HEK293 (cell line): ENCODE measurements at regions not wholly inside any gene's neighbourhood (a gene's known extent, or its start where the extent isn't known, plus 50 kb on each side); places are given as distances from the start of the nearest gene placed in this dataset.

Experiments
- CTCF ChIA-PET: fragments of 350-600 bp; formaldehyde crosslinking; extraction: SDS; loops from one replicate; lab custom pipeline; 2021; ENCODE audit warnings: antibody characterized with exemption; lab: Yijun Ruan, JAX
- POLR2A ChIA-PET: fragments of 300-600 bp; formaldehyde crosslinking; extraction: SDS; loops from one replicate; lab custom pipeline; 2020; ENCODE audit warnings: antibody characterized with exemption, inconsistent platforms; lab: Yijun Ruan, JAX
- H3K27ac ChIP-seq: fragments of 200-500 bp; sonication (Bioruptor generic); 2 replicates; pipeline ENCODE4 v1.5.1; 2014; ENCODE audit warnings: low read depth, low read length, control low read depth, inconsistent platforms; ENCODE audit errors: extremely low read depth
- H3K36me3 ChIP-seq, 2 experiments: fragments of 200-500 bp in 1 of 2; sonication (Bioruptor generic) in 1 of 2; 1 replicate in 1 of 2; 2 replicates in 1 of 2; pipeline ENCODE4 v1.5.1; 2014 to 2017; ENCODE audit warnings: inconsistent platforms in 2 of 2, low read length in 2 of 2; ENCODE audit not compliant: control insufficient read depth in 2 of 2, insufficient read depth in 1 of 2
- H3K4me1 ChIP-seq: fragments of 200-500 bp; sonication (Bioruptor generic); 2 replicates; pipeline ENCODE4 v1.5.1; 2014; ENCODE audit warnings: mild to moderate bottlenecking, low read length, inconsistent platforms; ENCODE audit not compliant: control insufficient read depth, insufficient read depth
- H3K4me3 ChIP-seq: 2 replicates; pipeline ENCODE4 v1.5.1; 2011; ENCODE audit warnings: low read depth, mild to moderate bottlenecking, control low read depth, low read length, moderate library complexity
- H3K9me3 ChIP-seq: fragments of 200-500 bp; sonication (Bioruptor generic); 2 replicates; pipeline ENCODE4 v1.5.1; 2014; ENCODE audit warnings: low read depth, low read length, inconsistent platforms; ENCODE audit not compliant: control insufficient read depth, insufficient read depth
- BCL11B ChIP-seq: fragments of 450-650 bp; formaldehyde crosslinking; IDR thresholded peaks from 2 replicates; pipeline ENCODE4 v1.5.1; 2016; ENCODE audit warnings: low read depth, missing biosample characterization, missing genetic modification characterization
- GLIS2 ChIP-seq: fragments of 450-650 bp; formaldehyde crosslinking; IDR thresholded peaks from 2 replicates; pipeline ENCODE4 v1.5.1; 2016; ENCODE audit warnings: missing biosample characterization, missing genetic modification characterization
- KLF1 ChIP-seq: fragments of 450-650 bp; formaldehyde crosslinking; IDR thresholded peaks from 2 replicates; pipeline ENCODE4 v1.5.1; 2016; ENCODE audit warnings: missing biosample characterization, missing genetic modification characterization
- KLF7 ChIP-seq: fragments of 450-650 bp; formaldehyde crosslinking; IDR thresholded peaks from 2 replicates; pipeline ENCODE4 v1.5.1; 2016; ENCODE audit warnings: missing biosample characterization, missing genetic modification characterization, borderline replicate concordance
- PRDM1 ChIP-seq: fragments of 450-650 bp; formaldehyde crosslinking; IDR thresholded peaks from 2 replicates; pipeline ENCODE4; 2016; ENCODE audit warnings: missing biosample characterization, missing genetic modification characterization
- SCRT2 ChIP-seq: fragments of 450-650 bp; formaldehyde crosslinking; IDR thresholded peaks from 2 replicates; pipeline ENCODE4 v1.5.1; 2016; ENCODE audit warnings: missing biosample characterization, missing genetic modification characterization
- SP2 ChIP-seq: fragments of 450-650 bp; formaldehyde crosslinking; IDR thresholded peaks from 2 replicates; pipeline ENCODE4 v1.5.1; 2016; ENCODE audit warnings: missing biosample characterization, missing genetic modification characterization
- SP7 ChIP-seq: fragments of 450-650 bp; formaldehyde crosslinking; IDR thresholded peaks from 2 replicates; pipeline ENCODE4 v1.5.1; 2016; ENCODE audit warnings: missing biosample characterization, missing genetic modification characterization
- TCF7L2 ChIP-seq: IDR thresholded peaks from 2 replicates; pipeline ENCODE4 v1.6.1; 2011; ENCODE audit warnings: low read depth, mild to moderate bottlenecking, inconsistent platforms, low read length, moderate library complexity, borderline replicate concordance
- YY1 ChIP-seq: fragments of 450-650 bp; formaldehyde crosslinking; IDR thresholded peaks from 2 replicates; pipeline ENCODE4 v1.5.1; 2018; ENCODE audit warnings: missing biosample characterization, missing genetic modification characterization
- ZBTB17 ChIP-seq: fragments of 450-650 bp; formaldehyde crosslinking; IDR thresholded peaks from 2 replicates; pipeline ENCODE4 v1.5.1; 2016; ENCODE audit warnings: missing biosample characterization, missing genetic modification characterization
- ZBTB7A ChIP-seq: fragments of 450-650 bp; formaldehyde crosslinking; IDR thresholded peaks from 2 replicates; pipeline ENCODE4 v1.5.1; 2016; ENCODE audit warnings: low read depth, missing biosample characterization, missing genetic modification characterization
- ZNF23 ChIP-seq: fragments of 450-650 bp; formaldehyde crosslinking; IDR thresholded peaks from 2 replicates; pipeline ENCODE4 v1.5.1; 2016; ENCODE audit warnings: missing biosample characterization, missing genetic modification characterization, borderline replicate concordance
- ZNF26 ChIP-seq: fragments of 450-650 bp; formaldehyde crosslinking; IDR thresholded peaks from 2 replicates; pipeline ENCODE4 v1.5.1; 2016; ENCODE audit warnings: missing biosample characterization, missing genetic modification characterization
- ZNF391 ChIP-seq: fragments of 450-650 bp; formaldehyde crosslinking; IDR thresholded peaks from 2 replicates; pipeline ENCODE4 v1.5.1; 2016; ENCODE audit warnings: low read depth, missing biosample characterization, missing genetic modification characterization, borderline replicate concordance
- ZNF423 ChIP-seq: fragments of 450-650 bp; formaldehyde crosslinking; IDR thresholded peaks from 2 replicates; pipeline ENCODE4 v1.5.1; 2016; ENCODE audit warnings: missing biosample characterization, missing genetic modification characterization
- ZNF544 ChIP-seq: fragments of 450-650 bp; formaldehyde crosslinking; IDR thresholded peaks from 2 replicates; pipeline ENCODE4 v1.5.0; 2017; ENCODE audit warnings: missing biosample characterization, missing genetic modification characterization
- ZNF558 ChIP-seq: fragments of 450-650 bp; formaldehyde crosslinking; IDR thresholded peaks from 2 replicates; pipeline ENCODE4 v1.5.1; 2016; ENCODE audit warnings: missing biosample characterization, missing genetic modification characterization
- ZNF623 ChIP-seq: fragments of 450-650 bp; formaldehyde crosslinking; IDR thresholded peaks from 2 replicates; pipeline ENCODE4 v1.5.1; 2016; ENCODE audit warnings: missing biosample characterization, missing genetic modification characterization
- ZNF629 ChIP-seq: fragments of 450-650 bp; formaldehyde crosslinking; IDR thresholded peaks from 2 replicates; pipeline ENCODE4 v1.5.1; 2017; ENCODE audit warnings: missing biosample characterization, missing genetic modification characterization
- ZNF777 ChIP-seq: fragments of 450-650 bp; formaldehyde crosslinking; IDR thresholded peaks from 2 replicates; pipeline ENCODE4 v1.5.1; 2017; ENCODE audit warnings: missing biosample characterization, missing genetic modification characterization, borderline replicate concordance
- ZNF791 ChIP-seq: fragments of 450-650 bp; formaldehyde crosslinking; IDR thresholded peaks from 2 replicates; pipeline ENCODE4 v1.5.1; 2016; ENCODE audit warnings: missing biosample characterization, missing genetic modification characterization
- TF ChIP-seq, protein P1 (sequence below): fragments of 450-650 bp; formaldehyde crosslinking; IDR thresholded peaks from 2 replicates; pipeline ENCODE4 v1.5.1; 2016; ENCODE audit warnings: missing biosample characterization, missing genetic modification characterization
- TF ChIP-seq, protein P2 (sequence below): fragments of 450-650 bp; formaldehyde crosslinking; IDR thresholded peaks from 2 replicates; pipeline ENCODE4 v1.5.0; 2017; ENCODE audit warnings: missing biosample characterization, missing genetic modification characterization, borderline replicate concordance
- TF ChIP-seq, protein P3 (sequence below): fragments of 450-650 bp; formaldehyde crosslinking; IDR thresholded peaks from 2 replicates; pipeline ENCODE4 v1.5.1; 2017; ENCODE audit warnings: missing biosample characterization, missing genetic modification characterization

- CTCF ChIA-PET, result interaction anchor here (0.6 to 0.7 kb wide), 2 partner anchors 251 to 737 kb away, joined by 4 read pairs; no protein-coding TSS in a partner anchor
- H3K4me1 ChIP-seq, result no peaks in the 10 kb centered on the region
- no peak overlapping the region for H3K27ac ChIP-seq
- TF ChIP-seq ZNF777 (tag by site-specific recombination), result no peak
- no peak for TF ChIP-seq SP2 (tag by site-specific recombination)
- no peak for TF ChIP-seq SCRT2 (tag by site-specific recombination)
- no peak for TF ChIP-seq PRDM1 (tag by site-specific recombination)
- TF ChIP-seq KLF7, result no peak
- TF ChIP-seq ZNF791, result no peak
- no peak for TF ChIP-seq ZNF629 (tag by site-specific recombination)
- TF ChIP-seq ZNF558 (tag by site-specific recombination), result no peak
- no peak for TF ChIP-seq ZNF26 (tag by site-specific recombination)
- no peak for TF ChIP-seq KLF1
- no peak for TF ChIP-seq ZBTB7A (tag by site-specific recombination)
- TF ChIP-seq TCF7L2, result no peak
- no peaks in the 10 kb centered on the region for H3K36me3 ChIP-seq
- no peaks in the 10 kb centered on the region for H3K9me3 ChIP-seq
- POLR2A ChIA-PET, result no interaction called here
- H3K4me3 ChIP-seq, result no peak overlapping the region
These were observed 637.7 kb upstream of the CITED2 start for GRCh38 chr6:140012150-140012549.

DNA sequence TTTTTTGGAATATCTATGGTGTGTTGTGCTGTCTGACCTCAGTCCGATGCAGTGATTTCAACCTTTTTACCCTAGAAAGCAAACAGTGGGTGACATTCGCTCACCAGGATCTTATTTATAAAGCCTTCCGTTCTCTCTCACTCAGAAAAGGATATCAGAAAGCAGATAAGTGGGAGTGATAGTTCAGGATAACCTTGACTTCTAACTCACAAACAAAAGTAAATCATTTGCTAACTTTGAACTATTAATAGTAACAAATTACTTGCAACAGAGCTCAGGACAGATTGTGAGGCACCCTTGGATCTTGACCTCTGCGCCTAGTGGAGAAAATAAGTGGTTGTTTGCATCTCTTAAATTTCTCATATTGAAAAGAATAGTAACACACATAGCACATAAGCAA lies 637.1 kb upstream of the CITED2 start:
- Histone ChIP-seq H3K27ac (no peak overlapping the region), H3K36me3 (no peaks in the 10 kb centered on the region), H3K4me1 (no peaks in the 10 kb centered on the region), H3K9me3 (no peaks in the 10 kb centered on the region), H3K4me3 (no peak overlapping the region)
- CTCF ChIA-PET, result interaction anchor here (0.6 to 0.7 kb wide), 2 partner anchors 251 to 738 kb away, joined by 4 read pairs; no protein-coding TSS in a partner anchor
- POLR2A ChIA-PET, result no interaction called here
- TF ChIP-seq ZBTB17, result no peak
- TF ChIP-seq, protein P1, sequence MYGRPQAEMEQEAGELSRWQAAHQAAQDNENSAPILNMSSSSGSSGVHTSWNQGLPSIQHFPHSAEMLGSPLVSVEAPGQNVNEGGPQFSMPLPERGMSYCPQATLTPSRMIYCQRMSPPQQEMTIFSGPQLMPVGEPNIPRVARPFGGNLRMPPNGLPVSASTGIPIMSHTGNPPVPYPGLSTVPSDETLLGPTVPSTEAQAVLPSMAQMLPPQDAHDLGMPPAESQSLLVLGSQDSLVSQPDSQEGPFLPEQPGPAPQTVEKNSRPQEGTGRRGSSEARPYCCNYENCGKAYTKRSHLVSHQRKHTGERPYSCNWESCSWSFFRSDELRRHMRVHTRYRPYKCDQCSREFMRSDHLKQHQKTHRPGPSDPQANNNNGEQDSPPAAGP (tag by site-specific recombination), result no peak
- TF ChIP-seq ZNF391 (tag by site-specific recombination), result no peak
- TF ChIP-seq YY1 (tag by site-specific recombination), result no peak
- no peak for TF ChIP-seq KLF1
- no peak for TF ChIP-seq ZNF623

GRCh38 chr6:140009286-140009685 lies 634.8 kb upstream of the CITED2 start:
- H3K4me3 ChIP-seq, result no peak overlapping the region
- H3K36me3 ChIP-seq, result no peaks in the 10 kb centered on the region
- TF ChIP-seq ZBTB7A (tag by site-specific recombination), result no peak
- TF ChIP-seq ZNF23 (tag by site-specific recombination), result no peak
- TF ChIP-seq, protein P2, sequence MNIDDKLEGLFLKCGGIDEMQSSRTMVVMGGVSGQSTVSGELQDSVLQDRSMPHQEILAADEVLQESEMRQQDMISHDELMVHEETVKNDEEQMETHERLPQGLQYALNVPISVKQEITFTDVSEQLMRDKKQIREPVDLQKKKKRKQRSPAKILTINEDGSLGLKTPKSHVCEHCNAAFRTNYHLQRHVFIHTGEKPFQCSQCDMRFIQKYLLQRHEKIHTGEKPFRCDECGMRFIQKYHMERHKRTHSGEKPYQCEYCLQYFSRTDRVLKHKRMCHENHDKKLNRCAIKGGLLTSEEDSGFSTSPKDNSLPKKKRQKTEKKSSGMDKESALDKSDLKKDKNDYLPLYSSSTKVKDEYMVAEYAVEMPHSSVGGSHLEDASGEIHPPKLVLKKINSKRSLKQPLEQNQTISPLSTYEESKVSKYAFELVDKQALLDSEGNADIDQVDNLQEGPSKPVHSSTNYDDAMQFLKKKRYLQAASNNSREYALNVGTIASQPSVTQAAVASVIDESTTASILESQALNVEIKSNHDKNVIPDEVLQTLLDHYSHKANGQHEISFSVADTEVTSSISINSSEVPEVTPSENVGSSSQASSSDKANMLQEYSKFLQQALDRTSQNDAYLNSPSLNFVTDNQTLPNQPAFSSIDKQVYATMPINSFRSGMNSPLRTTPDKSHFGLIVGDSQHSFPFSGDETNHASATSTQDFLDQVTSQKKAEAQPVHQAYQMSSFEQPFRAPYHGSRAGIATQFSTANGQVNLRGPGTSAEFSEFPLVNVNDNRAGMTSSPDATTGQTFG (tag by site-specific recombination), result no peak
- TF ChIP-seq ZNF544 (tag by site-specific recombination), result no peak
- TF ChIP-seq BCL11B, result no peak
- no peak for TF ChIP-seq GLIS2 (tag by site-specific recombination)
- no peak for TF ChIP-seq SP7
- TF ChIP-seq, protein P3, sequence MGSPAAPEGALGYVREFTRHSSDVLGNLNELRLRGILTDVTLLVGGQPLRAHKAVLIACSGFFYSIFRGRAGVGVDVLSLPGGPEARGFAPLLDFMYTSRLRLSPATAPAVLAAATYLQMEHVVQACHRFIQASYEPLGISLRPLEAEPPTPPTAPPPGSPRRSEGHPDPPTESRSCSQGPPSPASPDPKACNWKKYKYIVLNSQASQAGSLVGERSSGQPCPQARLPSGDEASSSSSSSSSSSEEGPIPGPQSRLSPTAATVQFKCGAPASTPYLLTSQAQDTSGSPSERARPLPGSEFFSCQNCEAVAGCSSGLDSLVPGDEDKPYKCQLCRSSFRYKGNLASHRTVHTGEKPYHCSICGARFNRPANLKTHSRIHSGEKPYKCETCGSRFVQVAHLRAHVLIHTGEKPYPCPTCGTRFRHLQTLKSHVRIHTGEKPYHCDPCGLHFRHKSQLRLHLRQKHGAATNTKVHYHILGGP, result no peak
- no peak for TF ChIP-seq ZNF423 (tag by site-specific recombination)
- TF ChIP-seq, all 188 proteins: peak for 0
- Histone ChIP-seq H3K4me1 (no peaks in the 10 kb centered on the region), H3K27ac (no peak overlapping the region), H3K9me3 (no peaks in the 10 kb centered on the region)
- ChIA-PET CTCF (no interaction called here), POLR2A (no interaction called here)
